ENCODE measurements at regions not wholly inside any gene's neighbourhood (a gene's known extent, or its start where the extent isn't known, plus 50 kb on each side); places are given as distances from the start of the nearest gene placed in this dataset.

- Histone ChIP-seq H3K4me3 (ENCODE audit: low read depth in 1 of 2, low read length in 2 of 2) (no peak overlapping the region), H3K36me3 (ENCODE audit: control insufficient read depth in 1 of 2, insufficient read depth in 2 of 2, low read length in 2 of 2) (no peaks in the 10 kb centered on the region), H3K4me1 (ENCODE audit: control insufficient read depth in 1 of 2, insufficient read depth in 2 of 2, low read length in 2 of 2) (no peaks in the 10 kb centered on the region), H3K9ac (ENCODE audit: low read depth in 1 of 2, low read length in 2 of 2) (no peak overlapping the region), H3K9me3 (ENCODE audit: control insufficient read depth in 1 of 2, low read length in 2 of 2) (no peaks in the 10 kb centered on the region), H3K27ac (ENCODE audit: low read depth, low read length) (no peak overlapping the region), H3K27me3 (ENCODE audit: control insufficient read depth in 1 of 2, insufficient read depth in 2 of 2, low read length in 2 of 2) (no peaks in the 10 kb centered on the region)
Measured at GRCh38 chr4:14091966-14092365, 464.4 kb upstream of the BOD1L1 start.

GRCh38 chr4:14092741-14093140 is 465.2 kb upstream of the BOD1L1 start:
- H3K27ac ChIP-seq (ENCODE audit: low read depth, low read length) = no peak overlapping the region
- H3K9ac ChIP-seq (ENCODE audit: low read depth in 1 of 2, low read length in 2 of 2) = no peak overlapping the region
- no peaks in the 10 kb centered on the region for H3K36me3 ChIP-seq (ENCODE audit: control insufficient read depth in 1 of 2, insufficient read depth in 2 of 2, low read length in 2 of 2)
- H3K4me1 ChIP-seq (ENCODE audit: control insufficient read depth in 1 of 2, insufficient read depth in 2 of 2, low read length in 2 of 2) = no peaks in the 10 kb centered on the region
- no peak overlapping the region for H3K4me3 ChIP-seq (ENCODE audit: low read depth in 1 of 2, low read length in 2 of 2)
- H3K27me3 ChIP-seq (ENCODE audit: control insufficient read depth in 1 of 2, insufficient read depth in 2 of 2, low read length in 2 of 2) = no peaks in the 10 kb centered on the region
- no peaks in the 10 kb centered on the region for H3K9me3 ChIP-seq (ENCODE audit: control insufficient read depth in 1 of 2, low read length in 2 of 2)

GRCh38 chr4:14095831-14096230 is 468.3 kb upstream of the BOD1L1 start:
- Histone ChIP-seq H3K9ac (ENCODE audit: low read depth in 1 of 2, low read length in 2 of 2) (no peak overlapping the region), H3K27ac (ENCODE audit: low read depth, low read length) (no peak overlapping the region), H3K36me3 (ENCODE audit: control insufficient read depth in 1 of 2, insufficient read depth in 2 of 2, low read length in 2 of 2) (no peaks in the 10 kb centered on the region), H3K9me3 (ENCODE audit: control insufficient read depth in 1 of 2, low read length in 2 of 2) (no peaks in the 10 kb centered on the region), H3K27me3 (ENCODE audit: control insufficient read depth in 1 of 2, insufficient read depth in 2 of 2, low read length in 2 of 2) (no peaks in the 10 kb centered on the region), H3K4me1 (ENCODE audit: control insufficient read depth in 1 of 2, insufficient read depth in 2 of 2, low read length in 2 of 2) (no peaks in the 10 kb centered on the region), H3K4me3 (ENCODE audit: low read depth in 1 of 2, low read length in 2 of 2) (no peak overlapping the region)

GRCh38 chr4:14096396-14096965 is 469.0 kb upstream of the BOD1L1 start:
- Histone ChIP-seq H3K4me3 (ENCODE audit: low read depth in 1 of 2, low read length in 2 of 2) (no peak overlapping the region), H3K9ac (ENCODE audit: low read depth in 1 of 2, low read length in 2 of 2) (no peak overlapping the region), H3K9me3 (ENCODE audit: control insufficient read depth in 1 of 2, low read length in 2 of 2) (no peaks in the 10 kb centered on the region), H3K27ac (ENCODE audit: low read depth, low read length) (no peak overlapping the region), H3K36me3 (ENCODE audit: control insufficient read depth in 1 of 2, insufficient read depth in 2 of 2, low read length in 2 of 2) (no peaks in the 10 kb centered on the region), H3K27me3 (ENCODE audit: control insufficient read depth in 1 of 2, insufficient read depth in 2 of 2, low read length in 2 of 2) (no peaks in the 10 kb centered on the region), H3K4me1 (ENCODE audit: control insufficient read depth in 1 of 2, insufficient read depth in 2 of 2, low read length in 2 of 2) (no peaks in the 10 kb centered on the region)

- Histone ChIP-seq H3K4me1 (ENCODE audit: control insufficient read depth in 1 of 2, insufficient read depth in 2 of 2, low read length in 2 of 2) (no peaks in the 10 kb centered on the region), H3K4me3 (ENCODE audit: low read depth in 1 of 2, low read length in 2 of 2) (no peak overlapping the region), H3K27ac (ENCODE audit: low read depth, low read length) (no peak overlapping the region), H3K36me3 (ENCODE audit: control insufficient read depth in 1 of 2, insufficient read depth in 2 of 2, low read length in 2 of 2) (no peaks in the 10 kb centered on the region), H3K27me3 (ENCODE audit: control insufficient read depth in 1 of 2, insufficient read depth in 2 of 2, low read length in 2 of 2) (no peaks in the 10 kb centered on the region), H3K9ac (ENCODE audit: low read depth in 1 of 2, low read length in 2 of 2) (no peak overlapping the region), H3K9me3 (ENCODE audit: control insufficient read depth in 1 of 2, low read length in 2 of 2) (no peaks in the 10 kb centered on the region)
Measured at GRCh38 chr4:14100349-14100748, 472.8 kb upstream of the BOD1L1 start.

- Histone ChIP-seq H3K36me3 (ENCODE audit: control insufficient read depth in 1 of 2, insufficient read depth in 2 of 2, low read length in 2 of 2) (no peaks in the 10 kb centered on the region), H3K9me3 (ENCODE audit: control insufficient read depth in 1 of 2, low read length in 2 of 2) (peaks cover 2 to 5% of the 10 kb centered on the region in 2 donors), H3K27ac (ENCODE audit: low read depth, low read length) (no peak overlapping the region), H3K4me1 (ENCODE audit: control insufficient read depth in 1 of 2, insufficient read depth in 2 of 2, low read length in 2 of 2) (no peaks in the 10 kb centered on the region), H3K27me3 (ENCODE audit: control insufficient read depth in 1 of 2, insufficient read depth in 2 of 2, low read length in 2 of 2) (no peaks in the 10 kb centered on the region), H3K9ac (ENCODE audit: low read depth in 1 of 2, low read length in 2 of 2) (no peak overlapping the region), H3K4me3 (ENCODE audit: low read depth in 1 of 2, low read length in 2 of 2) (no peak overlapping the region)
Measured at GRCh38 chr4:14110407-14110806, 482.9 kb upstream of the BOD1L1 start.

- H3K4me3 ChIP-seq (ENCODE audit: low read depth in 1 of 2, low read length in 2 of 2) = no peak overlapping the region
- H3K27ac ChIP-seq (ENCODE audit: low read depth, low read length) = no peak overlapping the region
- no peaks in the 10 kb centered on the region for H3K4me1 ChIP-seq (ENCODE audit: control insufficient read depth in 1 of 2, insufficient read depth in 2 of 2, low read length in 2 of 2)
- H3K36me3 ChIP-seq (ENCODE audit: control insufficient read depth in 1 of 2, insufficient read depth in 2 of 2, low read length in 2 of 2) = no peaks in the 10 kb centered on the region
- peaks cover 0 to 5% of the 10 kb centered on the region in 2 donors for H3K9me3 ChIP-seq (ENCODE audit: control insufficient read depth in 1 of 2, low read length in 2 of 2)
- no peaks in the 10 kb centered on the region for H3K27me3 ChIP-seq (ENCODE audit: control insufficient read depth in 1 of 2, insufficient read depth in 2 of 2, low read length in 2 of 2)
- H3K9ac ChIP-seq (ENCODE audit: low read depth in 1 of 2, low read length in 2 of 2) = no peak overlapping the region
Measured at GRCh38 chr4:14111730-14112181, 484.2 kb upstream of the BOD1L1 start.

GRCh38 chr4:14115106-14115505 is 487.6 kb upstream of the BOD1L1 start:
- no peak overlapping the region for H3K4me3 ChIP-seq (ENCODE audit: low read depth in 1 of 2, low read length in 2 of 2)
- no peaks in the 10 kb centered on the region for H3K27me3 ChIP-seq (ENCODE audit: control insufficient read depth in 1 of 2, insufficient read depth in 2 of 2, low read length in 2 of 2)
- H3K27ac ChIP-seq (ENCODE audit: low read depth, low read length) = no peak overlapping the region
- H3K4me1 ChIP-seq (ENCODE audit: control insufficient read depth in 1 of 2, insufficient read depth in 2 of 2, low read length in 2 of 2) = no peaks in the 10 kb centered on the region
- no peaks in the 10 kb centered on the region for H3K36me3 ChIP-seq (ENCODE audit: control insufficient read depth in 1 of 2, insufficient read depth in 2 of 2, low read length in 2 of 2)
- no peak overlapping the region for H3K9ac ChIP-seq (ENCODE audit: low read depth in 1 of 2, low read length in 2 of 2)
- no peaks in the 10 kb centered on the region for H3K9me3 ChIP-seq (ENCODE audit: control insufficient read depth in 1 of 2, low read length in 2 of 2)

GRCh38 chr4:14117575-14118238 is 490.2 kb upstream of the BOD1L1 start:
- Histone ChIP-seq H3K9me3 (ENCODE audit: control insufficient read depth in 1 of 2, low read length in 2 of 2) (no peaks in the 10 kb centered on the region), H3K4me1 (ENCODE audit: control insufficient read depth in 1 of 2, insufficient read depth in 2 of 2, low read length in 2 of 2) (no peaks in the 10 kb centered on the region), H3K27me3 (ENCODE audit: control insufficient read depth in 1 of 2, insufficient read depth in 2 of 2, low read length in 2 of 2) (no peaks in the 10 kb centered on the region), H3K36me3 (ENCODE audit: control insufficient read depth in 1 of 2, insufficient read depth in 2 of 2, low read length in 2 of 2) (no peaks in the 10 kb centered on the region), H3K27ac (ENCODE audit: low read depth, low read length) (no peak overlapping the region), H3K9ac (ENCODE audit: low read depth in 1 of 2, low read length in 2 of 2) (no peak overlapping the region), H3K4me3 (ENCODE audit: low read depth in 1 of 2, low read length in 2 of 2) (no peak overlapping the region)

GRCh38 chr4:14124816-14125215 is 497.3 kb upstream of the BOD1L1 start:
- Histone ChIP-seq H3K4me1 (ENCODE audit: control insufficient read depth in 1 of 2, insufficient read depth in 2 of 2, low read length in 2 of 2) (peaks cover 0 to 7% of the 10 kb centered on the region in 2 donors), H3K9me3 (ENCODE audit: control insufficient read depth in 1 of 2, low read length in 2 of 2) (no peaks in the 10 kb centered on the region), H3K27ac (ENCODE audit: low read depth, low read length) (no peak overlapping the region), H3K27me3 (ENCODE audit: control insufficient read depth in 1 of 2, insufficient read depth in 2 of 2, low read length in 2 of 2) (no peaks in the 10 kb centered on the region), H3K36me3 (ENCODE audit: control insufficient read depth in 1 of 2, insufficient read depth in 2 of 2, low read length in 2 of 2) (no peaks in the 10 kb centered on the region), H3K4me3 (ENCODE audit: low read depth in 1 of 2, low read length in 2 of 2) (no peak overlapping the region), H3K9ac (ENCODE audit: low read depth in 1 of 2, low read length in 2 of 2) (no peak overlapping the region)

Measured in duodenal mucosa (tissue), 2 donors.